ENCODE measurements at regions not wholly inside any gene's neighbourhood (a gene's known extent, or its start where the extent isn't known, plus 50 kb on each side); places are given as distances from the start of the nearest gene placed in this dataset.

DNA sequence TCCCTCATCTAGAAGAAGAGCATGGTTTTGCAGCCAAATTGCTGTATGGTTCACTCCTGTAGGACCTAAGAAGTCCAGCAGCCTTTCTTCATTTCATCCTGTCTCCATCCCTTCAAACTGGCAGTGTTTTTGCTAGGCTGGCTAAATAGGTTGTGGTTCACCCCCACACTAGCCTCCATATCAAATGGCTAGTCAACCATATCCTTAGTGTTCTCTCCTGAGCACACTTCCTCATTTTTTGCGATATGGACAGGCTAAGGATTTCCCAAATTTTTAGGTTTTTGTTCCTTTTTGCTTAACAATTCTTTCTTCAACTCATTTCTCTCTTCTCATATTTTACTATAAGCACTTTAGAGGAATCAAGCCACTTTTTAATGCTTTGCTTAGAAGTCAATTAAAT is 98.8 kb upstream of the NOCT start:
- H3K4me3 ChIP-seq (ENCODE audit: control insufficient read depth, low read depth, low read length), result no peak overlapping the region
- DNase-seq (ENCODE audit: low read depth), result no peak
- TF ChIP-seq, protein P1, sequence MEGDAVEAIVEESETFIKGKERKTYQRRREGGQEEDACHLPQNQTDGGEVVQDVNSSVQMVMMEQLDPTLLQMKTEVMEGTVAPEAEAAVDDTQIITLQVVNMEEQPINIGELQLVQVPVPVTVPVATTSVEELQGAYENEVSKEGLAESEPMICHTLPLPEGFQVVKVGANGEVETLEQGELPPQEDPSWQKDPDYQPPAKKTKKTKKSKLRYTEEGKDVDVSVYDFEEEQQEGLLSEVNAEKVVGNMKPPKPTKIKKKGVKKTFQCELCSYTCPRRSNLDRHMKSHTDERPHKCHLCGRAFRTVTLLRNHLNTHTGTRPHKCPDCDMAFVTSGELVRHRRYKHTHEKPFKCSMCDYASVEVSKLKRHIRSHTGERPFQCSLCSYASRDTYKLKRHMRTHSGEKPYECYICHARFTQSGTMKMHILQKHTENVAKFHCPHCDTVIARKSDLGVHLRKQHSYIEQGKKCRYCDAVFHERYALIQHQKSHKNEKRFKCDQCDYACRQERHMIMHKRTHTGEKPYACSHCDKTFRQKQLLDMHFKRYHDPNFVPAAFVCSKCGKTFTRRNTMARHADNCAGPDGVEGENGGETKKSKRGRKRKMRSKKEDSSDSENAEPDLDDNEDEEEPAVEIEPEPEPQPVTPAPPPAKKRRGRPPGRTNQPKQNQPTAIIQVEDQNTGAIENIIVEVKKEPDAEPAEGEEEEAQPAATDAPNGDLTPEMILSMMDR (IDR thresholded peaks at IDR 0.05; ENCODE audit: control insufficient read depth, insufficient read depth, low read depth, low read length, missing control alignments), result no peak

DNA sequence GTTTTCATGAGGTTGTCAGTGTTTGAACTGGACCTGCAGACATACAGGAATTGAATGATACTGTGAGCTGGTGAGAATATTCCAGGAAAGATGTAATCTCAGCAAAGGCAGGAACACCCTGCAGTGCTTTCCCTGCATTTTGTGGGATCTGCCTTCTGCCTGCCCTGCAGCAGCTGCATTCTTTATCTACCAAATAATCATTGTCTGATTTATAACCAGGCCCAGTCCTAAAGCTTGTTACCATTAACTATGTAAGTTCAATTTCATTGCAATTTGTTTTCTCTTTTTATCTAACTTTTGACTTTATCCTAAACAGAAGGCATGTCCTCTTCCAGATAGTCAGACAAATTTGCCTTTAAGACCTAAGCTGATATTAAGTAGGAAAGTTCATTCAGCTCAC is 99.8 kb upstream of the NOCT start:
- DNase-seq (ENCODE audit: low read depth), result no peak
- no peak overlapping the region for H3K4me3 ChIP-seq (ENCODE audit: control insufficient read depth, low read depth, low read length)
- TF ChIP-seq, protein P1 (IDR thresholded peaks at IDR 0.05; ENCODE audit: control insufficient read depth, insufficient read depth, low read depth, low read length, missing control alignments), result no peak

DNA sequence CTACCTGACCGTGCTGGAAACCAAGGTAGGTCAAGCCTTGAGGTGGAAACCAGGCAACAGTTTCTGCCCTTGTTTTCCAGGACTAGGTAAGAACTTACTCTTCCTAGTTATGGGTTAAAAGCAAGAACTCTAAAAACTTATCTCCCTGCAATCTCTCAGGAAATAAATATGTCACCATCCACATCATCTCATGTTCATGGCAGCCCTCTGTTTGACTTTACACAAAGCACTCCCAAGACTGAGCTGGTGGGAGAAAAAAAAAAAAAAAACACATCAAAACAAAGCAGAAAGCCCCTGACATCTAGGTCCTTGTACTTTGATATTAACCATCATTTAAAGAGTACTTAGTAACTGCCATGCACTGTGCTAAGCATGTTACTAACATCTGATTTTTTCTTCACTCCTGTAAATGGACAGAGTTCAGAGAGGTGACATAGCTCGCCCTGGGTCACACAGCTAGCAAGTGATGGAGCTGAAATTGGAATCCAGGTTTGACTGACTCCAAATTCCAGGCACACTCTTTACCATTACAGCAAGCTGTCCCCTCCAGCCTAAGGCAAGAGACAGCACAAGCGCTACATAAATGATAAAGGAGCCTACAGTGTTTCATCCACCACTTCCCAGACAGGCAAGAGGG is 102.8 kb upstream of the NOCT start:
- H3K4me3 ChIP-seq (ENCODE audit: control insufficient read depth, low read depth, low read length), result no peak overlapping the region
- no peak for DNase-seq (ENCODE audit: low read depth)
- TF ChIP-seq, protein P1 (IDR thresholded peaks at IDR 0.05; ENCODE audit: control insufficient read depth, insufficient read depth, low read depth, low read length, missing control alignments), result no peak

DNA sequence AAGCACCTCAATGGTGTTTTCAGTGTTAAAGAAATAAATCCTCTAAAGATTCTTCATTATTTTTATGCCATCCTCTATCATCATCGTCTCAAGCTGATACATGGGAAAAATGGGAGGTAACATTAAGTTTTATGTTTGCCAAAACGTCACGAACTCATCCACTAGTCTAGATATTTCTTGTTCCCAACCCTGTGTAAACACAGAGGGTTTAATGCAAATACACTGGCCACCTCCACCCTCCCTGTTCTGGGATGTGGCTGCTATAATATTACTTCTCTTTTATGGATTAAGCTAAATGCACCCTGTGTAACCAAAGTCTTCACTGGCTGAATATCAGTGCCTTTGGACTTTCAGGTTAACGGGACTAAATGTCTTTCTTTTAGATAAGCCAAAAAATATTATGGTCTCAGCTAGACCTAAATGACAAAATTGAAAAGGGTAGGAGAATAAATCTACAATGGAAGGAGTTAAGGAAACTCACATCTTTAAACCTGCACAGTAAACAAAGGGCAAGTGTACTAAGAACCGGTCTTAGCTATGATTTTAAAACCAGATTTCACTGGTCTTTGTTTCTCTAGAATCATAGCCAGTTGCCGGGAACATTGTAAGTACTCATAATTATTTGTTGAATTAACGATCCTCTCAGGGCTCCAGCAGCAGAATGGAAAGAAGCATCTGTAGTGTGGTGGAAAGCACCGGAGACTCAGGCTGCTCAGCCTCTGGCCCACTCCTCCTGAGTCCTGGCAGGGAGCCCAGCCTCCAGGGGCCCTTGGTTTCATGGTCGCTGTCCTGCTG is 103.5 kb upstream of the NOCT start:
- TF ChIP-seq, protein P1 (IDR thresholded peaks at IDR 0.05; ENCODE audit: control insufficient read depth, insufficient read depth, low read depth, low read length, missing control alignments), result no peak
- no peak overlapping the region for H3K4me3 ChIP-seq (ENCODE audit: control insufficient read depth, low read depth, low read length)
- no peak for DNase-seq (ENCODE audit: low read depth)

DNA sequence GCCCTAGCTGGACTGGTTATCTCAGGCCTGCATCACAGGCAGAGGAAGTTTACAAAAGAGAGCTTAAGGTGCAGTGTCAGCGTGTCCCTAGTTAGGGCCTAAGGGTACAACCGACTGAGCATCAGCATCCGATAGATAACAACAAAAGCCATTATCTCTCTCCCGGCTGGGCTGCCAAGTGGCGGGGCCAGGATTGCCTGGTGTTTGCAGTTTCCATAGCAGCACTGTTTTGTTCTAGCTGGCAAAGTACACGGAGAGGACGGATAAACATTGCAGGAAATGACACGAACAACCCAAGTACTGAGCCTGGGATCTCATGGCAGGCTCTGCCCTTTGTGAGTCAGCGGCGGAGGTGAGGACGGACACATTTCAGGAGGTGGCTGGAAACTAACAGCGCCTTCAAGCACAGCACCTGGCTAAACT is 104.7 kb upstream of the NOCT start:
- H3K4me3 ChIP-seq (ENCODE audit: control insufficient read depth, low read depth, low read length), result no peak overlapping the region
- no peak for DNase-seq (ENCODE audit: low read depth)
- TF ChIP-seq, protein P1 (IDR thresholded peaks at IDR 0.05; ENCODE audit: control insufficient read depth, insufficient read depth, low read depth, low read length, missing control alignments), result no peak

DNA sequence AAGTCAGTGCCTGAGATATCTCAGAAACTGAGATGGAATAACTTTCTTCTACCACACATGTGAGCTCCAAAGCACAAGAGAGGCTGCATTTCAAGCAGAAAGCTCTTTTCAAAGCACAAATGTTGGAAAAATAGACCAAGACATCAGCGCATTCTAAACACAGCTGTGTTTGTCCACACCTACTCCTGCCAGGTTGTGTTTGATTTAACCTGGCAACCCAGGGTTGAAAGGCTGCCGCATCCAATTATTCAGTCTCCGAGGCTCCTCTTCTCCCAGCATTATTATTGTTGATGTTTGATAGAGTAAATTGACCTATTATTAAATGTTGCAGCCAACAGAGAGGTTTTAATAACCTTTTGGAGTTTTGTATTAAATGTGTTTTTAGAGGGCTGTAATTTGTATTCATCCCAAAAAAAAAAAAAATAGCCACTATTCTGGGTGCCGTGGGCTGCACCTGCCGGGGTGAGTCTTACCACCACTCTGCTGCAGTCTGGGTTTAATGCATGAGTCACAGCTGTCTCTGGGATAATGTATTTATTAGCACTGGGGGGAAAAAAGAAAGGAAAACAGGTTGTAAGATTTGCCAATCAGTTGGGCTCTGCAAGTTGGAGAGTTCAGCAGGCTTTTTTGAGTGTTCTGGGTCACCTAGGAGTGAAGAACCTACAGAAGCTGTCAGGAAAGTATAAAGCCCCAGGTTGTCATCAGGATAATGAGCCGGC is 105.2 kb upstream of the NOCT start:
- DNase-seq (ENCODE audit: low read depth), result no peak
- H3K4me3 ChIP-seq (ENCODE audit: control insufficient read depth, low read depth, low read length), result no peak overlapping the region
- TF ChIP-seq, protein P1 (IDR thresholded peaks at IDR 0.05; ENCODE audit: control insufficient read depth, insufficient read depth, low read depth, low read length, missing control alignments), result no peak

All from AG09309 (cell line).